NCI-H748 (cell line): ENCODE measurements at regions not wholly inside any gene's neighbourhood (a gene's known extent, or its start where the extent isn't known, plus 50 kb on each side); places are given as distances from the start of the nearest gene placed in this dataset.
A peak's percentile ranks its signal among the peaks of the same experiment; 100 is the strongest.
"Not testable (repeated sequence)": the region's sequence is repeated elsewhere in the genome, so short reads cannot be mapped to it uniquely, and the experiment has no call there.

Experiments
- DNase-seq: peaks from one replicate; lab custom pipeline; 2025; ENCODE audit not compliant: unreplicated experiment; lab: John Stamatoyannopoulos, UW

GRCh38 chr6:169379495-169380070 lies 125.9 kb upstream of the THBS2 start:
- no peak for DNase-seq

- DNase-seq, result no peak
Observed at GRCh38 chr6:169378620-169379381, 125.2 kb upstream of the THBS2 start.

- DNase-seq, result no peak
Observed at GRCh38 chr6:169376458-169376857, 122.8 kb upstream of the THBS2 start.

- DNase-seq, result no peak
Observed at GRCh38 chr6:169372589-169372988, 118.9 kb upstream of the THBS2 start.

- DNase-seq, result peak; percentile 31
Observed at GRCh38 chr6:169371344-169372127, 117.9 kb upstream of the THBS2 start.

GRCh38 chr6:169370666-169371343 lies 117.2 kb upstream of the THBS2 start:
- no peak for DNase-seq

GRCh38 chr6:169370054-169370453 lies 116.4 kb upstream of the THBS2 start:
- DNase-seq, result peak; percentile 54

GRCh38 chr6:169368200-169368599 lies 114.6 kb upstream of the THBS2 start:
- no peak for DNase-seq

GRCh38 chr6:169367507-169367906 lies 113.9 kb upstream of the THBS2 start:
- DNase-seq, result no peak

- peak; percentile 39 for DNase-seq
Observed at GRCh38 chr6:169366258-169366901, 112.7 kb upstream of the THBS2 start.

GRCh38 chr6:169365567-169366257 lies 112.1 kb upstream of the THBS2 start:
- peak; percentile 99 for DNase-seq

- DNase-seq, result no peak
Observed at GRCh38 chr6:169363590-169363989, 109.9 kb upstream of the THBS2 start.

GRCh38 chr6:169362501-169363121 lies 109.0 kb upstream of the THBS2 start:
- DNase-seq, result no peak

GRCh38 chr6:169355001-169355400 lies 101.4 kb upstream of the THBS2 start:
- not testable (repeated sequence) for DNase-seq

GRCh38 chr6:169345146-169345545 lies 91.5 kb upstream of the THBS2 start:
- peak; percentile 26 for DNase-seq

- DNase-seq, result no peak
Observed at GRCh38 chr6:169344750-169345065, 91.1 kb upstream of the THBS2 start.

- no peak for DNase-seq
Observed at GRCh38 chr6:169343886-169344749, 90.5 kb upstream of the THBS2 start.

- DNase-seq, result peak; percentile 24
Observed at GRCh38 chr6:169342710-169343109, 89.1 kb upstream of the THBS2 start.

- DNase-seq, result no peak
Observed at GRCh38 chr6:169341706-169342105, 88.1 kb upstream of the THBS2 start.
